Left ventricle myocardium inferior (tissue), 1 donor: ENCODE measurements at regions not wholly inside any gene's neighbourhood (a gene's known extent, or its start where the extent isn't known, plus 50 kb on each side); places are given as distances from the start of the nearest gene placed in this dataset.

ENCODE experiments used
- DNase-seq: peaks from one replicate; pipeline ENCODE4 v3.0.0-alpha.2; 2020
- H3K27ac ChIP-seq: fragments of 200-600 bp; replicated peaks from 2 replicates; pipeline ENCODE4 v1.8.0; 2021
- H3K27me3 ChIP-seq: fragments of 200-600 bp; 2 replicates; pipeline ENCODE4 v1.8.0; 2021; ENCODE audit warnings: low read depth
- H3K36me3 ChIP-seq: fragments of 200-600 bp; 2 replicates; pipeline ENCODE4 v1.8.0; 2021
- H3K4me1 ChIP-seq: fragments of 200-600 bp; 2 replicates; pipeline ENCODE4 v1.8.0; 2021
- H3K4me3 ChIP-seq: fragments of 200-600 bp; 2 replicates; pipeline ENCODE4 v1.8.0; 2021; ENCODE audit warnings: mild to moderate bottlenecking, moderate library complexity
- H3K9me3 ChIP-seq: fragments of 200-600 bp; replicated peaks from 2 replicates; pipeline ENCODE4 v1.8.0; 2021
- intact Hi-C: fragments of 100-400 bp; cut with micrococcal nuclease; formaldehyde crosslinking; loops from one replicate; pipeline ENCODE4 v1.11.0; 2022
- TF ChIP-seq, protein P1 (sequence below): fragments of 200-600 bp; IDR thresholded peaks from 2 replicates; pipeline ENCODE4 v1.8.0; 2021; ENCODE audit warnings: antibody characterized with exemption, mild to moderate bottlenecking, borderline replicate concordance
- donor health status: DM: no; HTN: yes; CAD: no; lungs with severe emphysema.

DNA sequence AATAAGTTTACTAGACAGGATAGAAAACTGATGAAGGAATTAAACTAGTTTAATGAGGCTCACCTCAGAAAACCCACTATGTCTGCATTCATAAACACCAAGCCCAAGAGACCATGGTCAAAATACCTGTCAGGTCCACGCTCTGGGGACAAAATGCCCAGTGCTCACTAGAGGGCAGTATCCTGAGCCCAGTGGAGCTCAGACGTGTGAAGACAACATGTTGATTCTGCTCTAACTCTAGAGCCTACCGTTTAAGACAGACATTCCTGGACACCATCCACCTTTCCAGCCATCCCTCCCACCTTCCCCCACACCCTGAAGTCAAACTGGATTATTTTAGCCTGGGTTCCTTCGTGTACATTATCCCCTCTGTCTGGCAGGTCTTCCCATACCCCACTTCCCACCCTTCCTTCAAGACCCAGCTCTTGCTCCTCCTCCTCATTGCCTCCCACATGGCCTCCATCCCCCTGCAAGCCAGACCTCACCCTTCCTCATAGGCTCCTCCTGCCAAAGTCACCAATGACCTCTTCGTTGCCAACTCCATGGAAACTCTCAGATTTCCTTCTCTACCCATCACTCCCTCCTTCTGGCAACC is 142.3 kb upstream of the FSTL4 start:
- Histone ChIP-seq H3K4me1 (no peaks in the 10 kb centered on the region), H3K27me3 (peaks cover 53% of the 10 kb centered on the region), H3K36me3 (no peaks in the 10 kb centered on the region), H3K4me3 (no peak overlapping the region), H3K27ac (no peak overlapping the region), H3K9me3 (no peaks in the 10 kb centered on the region)
- TF ChIP-seq, protein P1, sequence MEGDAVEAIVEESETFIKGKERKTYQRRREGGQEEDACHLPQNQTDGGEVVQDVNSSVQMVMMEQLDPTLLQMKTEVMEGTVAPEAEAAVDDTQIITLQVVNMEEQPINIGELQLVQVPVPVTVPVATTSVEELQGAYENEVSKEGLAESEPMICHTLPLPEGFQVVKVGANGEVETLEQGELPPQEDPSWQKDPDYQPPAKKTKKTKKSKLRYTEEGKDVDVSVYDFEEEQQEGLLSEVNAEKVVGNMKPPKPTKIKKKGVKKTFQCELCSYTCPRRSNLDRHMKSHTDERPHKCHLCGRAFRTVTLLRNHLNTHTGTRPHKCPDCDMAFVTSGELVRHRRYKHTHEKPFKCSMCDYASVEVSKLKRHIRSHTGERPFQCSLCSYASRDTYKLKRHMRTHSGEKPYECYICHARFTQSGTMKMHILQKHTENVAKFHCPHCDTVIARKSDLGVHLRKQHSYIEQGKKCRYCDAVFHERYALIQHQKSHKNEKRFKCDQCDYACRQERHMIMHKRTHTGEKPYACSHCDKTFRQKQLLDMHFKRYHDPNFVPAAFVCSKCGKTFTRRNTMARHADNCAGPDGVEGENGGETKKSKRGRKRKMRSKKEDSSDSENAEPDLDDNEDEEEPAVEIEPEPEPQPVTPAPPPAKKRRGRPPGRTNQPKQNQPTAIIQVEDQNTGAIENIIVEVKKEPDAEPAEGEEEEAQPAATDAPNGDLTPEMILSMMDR, result peak; percentile 68
- no peak for DNase-seq
- intact Hi-C loops, result no loop called here

DNA sequence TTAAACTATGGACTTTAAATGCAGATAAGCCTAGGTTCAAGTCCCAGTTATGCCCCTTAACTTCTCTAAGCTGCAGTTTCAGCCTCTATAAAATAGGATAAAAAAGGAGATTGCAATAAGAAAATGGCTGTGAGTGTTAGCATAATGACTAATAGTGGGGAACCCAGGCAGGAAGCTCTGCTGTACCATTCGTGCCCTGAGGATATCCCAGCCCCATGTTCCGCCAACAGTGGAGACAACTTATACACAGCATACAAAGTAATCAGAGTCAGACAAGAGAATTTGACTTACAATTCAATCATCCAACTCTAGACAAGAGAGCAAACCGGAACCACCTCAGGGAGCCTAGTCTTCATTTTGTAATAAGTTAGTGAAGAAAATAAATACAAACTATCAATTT is 141.5 kb upstream of the FSTL4 start:
- H3K36me3 ChIP-seq, result no peaks in the 10 kb centered on the region
- no peaks in the 10 kb centered on the region for H3K4me1 ChIP-seq
- no peaks in the 10 kb centered on the region for H3K9me3 ChIP-seq
- H3K4me3 ChIP-seq, result no peak overlapping the region
- intact Hi-C loops, result no loop called here
- H3K27me3 ChIP-seq, result peaks cover 54% of the 10 kb centered on the region
- DNase-seq, result no peak
- H3K27ac ChIP-seq, result no peak overlapping the region
- TF ChIP-seq, protein P1, result no peak

DNA sequence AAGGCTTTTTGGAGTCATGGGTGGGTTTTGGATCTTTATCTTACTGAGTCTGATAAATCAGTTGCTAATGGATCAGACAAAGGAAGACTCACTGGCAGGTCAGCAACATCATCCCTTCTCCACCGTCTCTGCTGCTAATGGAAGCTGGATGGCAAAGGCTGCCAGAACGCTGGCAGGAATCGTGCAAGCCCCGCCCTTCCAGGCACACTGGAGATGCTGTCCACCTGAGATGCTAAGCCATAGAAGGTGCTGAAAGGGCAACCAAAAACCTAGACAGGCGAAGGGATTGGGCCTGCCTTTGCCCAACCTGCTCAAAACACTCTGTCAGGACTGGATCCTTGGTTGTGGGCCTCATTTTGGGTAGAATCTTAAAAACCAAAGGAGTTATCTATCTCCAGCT is 139.5 kb upstream of the FSTL4 start:
- no peak overlapping the region for H3K4me3 ChIP-seq
- intact Hi-C loops, result no loop called here

DNA sequence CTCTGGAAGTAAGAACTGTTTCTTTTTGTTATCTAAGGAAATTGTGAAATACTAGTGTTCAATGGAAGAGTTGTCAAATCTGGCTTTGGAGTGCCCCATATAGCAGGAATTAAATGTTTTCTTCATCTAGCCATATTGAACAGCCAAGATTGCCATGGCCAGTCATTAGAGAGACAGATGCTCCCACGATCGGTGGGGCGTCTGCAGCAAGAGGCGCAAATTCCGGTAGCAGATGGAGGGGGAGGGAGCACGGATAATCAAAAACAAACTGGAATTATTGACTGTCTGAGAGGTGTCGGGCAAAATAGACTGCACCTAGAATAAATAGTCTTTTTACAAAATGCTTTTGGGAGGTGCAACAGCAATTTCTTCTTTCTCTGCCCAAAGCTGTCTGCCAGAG is 139.1 kb upstream of the FSTL4 start:
- Histone ChIP-seq H3K4me1 (no peaks in the 10 kb centered on the region), H3K4me3 (no peak overlapping the region), H3K27me3 (peaks cover 44% of the 10 kb centered on the region), H3K9me3 (no peaks in the 10 kb centered on the region), H3K36me3 (no peaks in the 10 kb centered on the region), H3K27ac (no peak overlapping the region)
- intact Hi-C loops, result no loop called here
- TF ChIP-seq, protein P1, result no peak
- DNase-seq, result no peak

More for the DNA sequence above, 139.5 kb upstream of the FSTL4 start:
- Histone ChIP-seq H3K27ac (no peak overlapping the region), H3K27me3 (peaks cover 48% of the 10 kb centered on the region), H3K9me3 (no peaks in the 10 kb centered on the region), H3K36me3 (no peaks in the 10 kb centered on the region), H3K4me1 (no peaks in the 10 kb centered on the region)
- TF ChIP-seq, protein P1, result no peak
- no peak for DNase-seq

DNA sequence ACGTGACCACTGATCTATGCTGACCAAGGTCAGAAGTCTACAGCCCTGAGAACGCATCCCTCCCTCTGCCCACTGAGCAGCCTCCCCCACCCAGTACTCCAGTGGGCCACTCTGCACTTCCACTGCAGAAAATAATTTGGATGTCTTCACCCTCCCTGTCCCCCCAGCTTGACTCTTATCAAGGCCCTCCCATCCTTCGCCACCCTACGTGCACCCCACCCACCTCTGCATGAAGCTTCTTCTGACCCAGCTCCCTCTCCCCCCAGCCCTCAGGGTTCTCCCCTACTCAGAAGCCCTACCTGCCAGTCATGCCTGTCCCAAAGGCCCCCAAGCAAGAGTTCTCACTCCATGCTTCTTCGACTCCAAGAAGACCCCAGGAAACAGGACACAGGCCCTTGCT is 138.5 kb upstream of the FSTL4 start:
- Histone ChIP-seq H3K4me3 (no peak overlapping the region), H3K9me3 (no peaks in the 10 kb centered on the region), H3K36me3 (no peaks in the 10 kb centered on the region), H3K27me3 (peaks cover 38% of the 10 kb centered on the region), H3K27ac (no peak overlapping the region), H3K4me1 (no peaks in the 10 kb centered on the region)
- intact Hi-C loops, result no loop called here
- TF ChIP-seq, protein P1, result no peak
- no peak for DNase-seq
